H1 (cell line): ENCODE measurements at regions not wholly inside any gene's neighbourhood (a gene's known extent, or its start where the extent isn't known, plus 50 kb on each side); places are given as distances from the start of the nearest gene placed in this dataset.

Experiments
- CTCF ChIA-PET: fragments of 300-600 bp; sonication (Branson Sonifier 250); formaldehyde crosslinking; loops from one replicate; lab custom pipeline; 2021; ENCODE audit not compliant: partially characterized antibody; lab: Charles Lee
- POLR2A ChIA-PET: fragments of 300-600 bp; sonication (Branson Sonifier 250); formaldehyde crosslinking; loops from one replicate; lab custom pipeline; 2021; ENCODE audit warnings: inconsistent platforms; ENCODE audit not compliant: partially characterized antibody; lab: Charles Lee
- DNase-seq, 2 experiments: peaks; one replicate each; pipeline versions ENCODE4 v3.0.0 to v3.0.0-alpha.2; 2010 to 2022; ENCODE audit warnings: low spot score in 2 of 2, low read depth in 1 of 2, mixed read lengths in 1 of 2
- FAIRE-seq: peaks from 2 replicates; lab custom pipeline; 2011; peaks lifted over from hg19 to GRCh38; lab: Jason Lieb, UNC
- H2AFZ ChIP-seq: 2 replicates; pipeline ENCODE4 v1.8.1; 2012; ENCODE audit warnings: low read length, inconsistent platforms
- H2AK5ac ChIP-seq: 2 replicates; pipeline ENCODE4 v1.6.1; 2013; ENCODE audit warnings: low read depth, low read length
- H2BK120ac ChIP-seq: replicated peaks from 2 replicates; pipeline ENCODE3; 2013; ENCODE audit warnings: low read depth, low read length, inconsistent platforms
- H2BK12ac ChIP-seq: 2 replicates; pipeline ENCODE4 v1.6.1; 2013; ENCODE audit warnings: low read depth, low read length
- H2BK15ac ChIP-seq: 2 replicates; pipeline ENCODE4 v1.6.1; 2013; ENCODE audit warnings: low read length
- H2BK20ac ChIP-seq: 2 replicates; pipeline ENCODE4 v1.6.1; 2013; ENCODE audit warnings: low read length
- H2BK5ac ChIP-seq: 2 replicates; pipeline ENCODE4 v1.6.1; 2013; ENCODE audit warnings: low read depth, low read length
- H3K14ac ChIP-seq: 2 replicates; pipeline ENCODE4 v1.6.1; 2013; ENCODE audit warnings: inconsistent platforms; ENCODE audit not compliant: insufficient read length
- H3K18ac ChIP-seq: 2 replicates; pipeline ENCODE4 v1.6.1; 2013; ENCODE audit warnings: low read length; ENCODE audit errors: extremely low read depth
- H3K23ac ChIP-seq: 2 replicates; pipeline ENCODE4 v1.6.1; 2013; ENCODE audit warnings: inconsistent platforms; ENCODE audit not compliant: insufficient read length
- H3K23me2 ChIP-seq: 2 replicates; pipeline ENCODE4 v1.6.1; 2013; ENCODE audit warnings: low read depth, low read length
- H3K27ac ChIP-seq: 2 replicates; pipeline ENCODE4 v1.6.1; 2011; ENCODE audit warnings: low read depth, low read length, inconsistent platforms
- H3K27me3 ChIP-seq, 4 experiments: replicated peaks in 1 of 4; 1 replicate in 1 of 4; 2 replicates in 3 of 4; pipeline versions ENCODE4 v1.6.1 to v1.8.1; 2011 to 2013; ENCODE audit warnings: low read length in 3 of 4, mild to moderate bottlenecking in 3 of 4, inconsistent platforms in 2 of 4, mixed read lengths in 2 of 4, moderate library complexity in 1 of 4; ENCODE audit not compliant: control insufficient read depth in 3 of 4, insufficient read depth in 3 of 4; ENCODE audit errors: extremely low read depth in 1 of 4
- H3K36me3 ChIP-seq, 4 experiments: 2 replicates each; pipeline versions ENCODE4 v1.6.1 to v1.8.1; 2011 to 2013; ENCODE audit warnings: mild to moderate bottlenecking in 4 of 4, low read length in 3 of 4, moderate library complexity in 2 of 4, control low read depth in 1 of 4, inconsistent platforms in 1 of 4; ENCODE audit not compliant: insufficient read depth in 4 of 4, control insufficient read depth in 2 of 4
- H3K4ac ChIP-seq: replicated peaks from 2 replicates; pipeline ENCODE3; 2013; ENCODE audit warnings: low read length, low read depth, mixed read lengths, inconsistent platforms; ENCODE audit not compliant: insufficient read length
- H3K4me1 ChIP-seq, 4 experiments: replicated peaks in 1 of 4; 1 replicate in 1 of 4; 2 replicates in 3 of 4; pipeline versions ENCODE4 v1.6.1 to v1.8.1; 2011 to 2013; ENCODE audit warnings: low read length in 3 of 4, inconsistent platforms in 2 of 4, mixed read lengths in 1 of 4; ENCODE audit not compliant: insufficient read depth in 4 of 4, control insufficient read depth in 3 of 4
- H3K4me2 ChIP-seq, 2 experiments: 2 replicates each; pipeline versions ENCODE4 v1.6.1 to v1.8.1; 2011 to 2013; ENCODE audit warnings: low read depth in 2 of 2, low read length in 2 of 2, control low read depth in 1 of 2, inconsistent platforms in 1 of 2, mild to moderate bottlenecking in 1 of 2; ENCODE audit not compliant: insufficient read depth in 1 of 2
- H3K4me3 ChIP-seq, 4 experiments: fragments of 200-600, 300-600 bp in 1 of 4; sonication (generic), shearing (Covaris generic), sonication (Bioruptor Twin) in 1 of 4; 2 replicates each; pipeline versions ENCODE4 v1.5.1 to v1.8.1; 2011 to 2016; ENCODE audit warnings: low read length in 4 of 4, low read depth in 3 of 4, control low read depth in 2 of 4, inconsistent platforms in 2 of 4, mild to moderate bottlenecking in 2 of 4, mixed read lengths in 1 of 4, moderate library complexity in 1 of 4; ENCODE audit not compliant: insufficient read depth in 2 of 4; ENCODE audit errors: extremely low read depth in 1 of 4
- H3K56ac ChIP-seq: replicated peaks from 2 replicates; pipeline ENCODE3; 2013; ENCODE audit warnings: low read depth, mild to moderate bottlenecking, mixed read lengths, low read length, inconsistent platforms; ENCODE audit not compliant: insufficient read length
- H3K79me1 ChIP-seq: 2 replicates; pipeline ENCODE4 v1.6.1; 2013; ENCODE audit warnings: low read depth, low read length, control low read depth
- H3K79me2 ChIP-seq, 2 experiments: 2 replicates each; pipeline versions ENCODE4 v1.6.1 to v1.8.1; 2012 to 2013; ENCODE audit warnings: low read length in 2 of 2, mild to moderate bottlenecking in 2 of 2, inconsistent platforms in 1 of 2; ENCODE audit not compliant: insufficient read depth in 2 of 2, control insufficient read depth in 1 of 2
- H3K9ac ChIP-seq, 4 experiments: replicated peaks in 1 of 4; 1 replicate in 1 of 4; 2 replicates in 3 of 4; pipeline versions ENCODE4 v1.6.1 to v1.8.1; 2011 to 2013; ENCODE audit warnings: low read depth in 3 of 4, low read length in 3 of 4, control low read depth in 2 of 4, mild to moderate bottlenecking in 2 of 4, moderate library complexity in 2 of 4, inconsistent platforms in 1 of 4; ENCODE audit errors: extremely low read depth in 1 of 4
- H3K9me3 ChIP-seq, 2 experiments: 2 replicates each; pipeline versions ENCODE4 v1.6.1 to v1.8.1; 2012 to 2013; ENCODE audit warnings: mild to moderate bottlenecking in 2 of 2, moderate library complexity in 2 of 2, control low read depth in 1 of 2, inconsistent platforms in 1 of 2, low read depth in 1 of 2, low read length in 1 of 2, mixed read lengths in 1 of 2; ENCODE audit not compliant: insufficient read depth in 2 of 2
- H4K20me1 ChIP-seq, 2 experiments: replicated peaks in 1 of 2; 2 replicates each; pipeline versions ENCODE3 to v1.8.1; 2011 to 2013; ENCODE audit warnings: inconsistent platforms in 2 of 2, low read length in 2 of 2, mild to moderate bottlenecking in 1 of 2; ENCODE audit not compliant: insufficient read depth in 2 of 2, control insufficient read depth in 1 of 2
- H4K5ac ChIP-seq: 2 replicates; pipeline ENCODE4 v1.6.1; 2013; ENCODE audit warnings: low read length, low read depth, mixed read lengths, inconsistent platforms; ENCODE audit not compliant: insufficient read length
- H4K8ac ChIP-seq: 2 replicates; pipeline ENCODE4 v1.8.0; 2013; ENCODE audit warnings: mild to moderate bottlenecking, moderate library complexity, low read length, inconsistent platforms; ENCODE audit not compliant: insufficient read depth; ENCODE audit errors: extremely low read depth
- H4K91ac ChIP-seq: replicated peaks from 2 replicates; pipeline ENCODE3; 2013; ENCODE audit warnings: low read length, mixed read lengths, inconsistent platforms; ENCODE audit not compliant: insufficient read length
- BRCA1 ChIP-seq: IDR thresholded peaks from 2 replicates; pipeline ENCODE4 v1.6.1; 2012; ENCODE audit warnings: low read depth, low read length, improper control_type of control experiment
- CEBPB ChIP-seq: IDR thresholded peaks from 2 replicates; pipeline ENCODE4 v1.6.1; 2012; ENCODE audit warnings: low read depth, low read length
- CREB1 ChIP-seq: IDR thresholded peaks from 2 replicates; pipeline ENCODE4 v1.6.1; 2012; ENCODE audit warnings: inconsistent platforms
- EP300 ChIP-seq, 2 experiments: IDR thresholded peaks; 1 replicate in 1 of 2; 2 replicates in 1 of 2; pipeline ENCODE4 v1.6.1; 2011 to 2012; ENCODE audit warnings: low read depth in 2 of 2, low read length in 2 of 2, mild to moderate bottlenecking in 2 of 2, borderline replicate concordance in 1 of 2, inconsistent platforms in 1 of 2, moderate library complexity in 1 of 2
- EZH2 ChIP-seq: fragments of 200-600 bp; sonication (generic); IDR thresholded peaks from 2 replicates; pipeline ENCODE4 v1.7.1; 2012; ENCODE audit warnings: low read depth, mild to moderate bottlenecking, moderate library complexity, low read length, inconsistent platforms; ENCODE audit not compliant: severe bottlenecking
- FOSL1 ChIP-seq: IDR thresholded peaks from 2 replicates; pipeline ENCODE4 v1.6.1; 2011; ENCODE audit warnings: mild to moderate bottlenecking, low read depth, low read length, moderate library complexity; ENCODE audit not compliant: insufficient read depth
- HDAC6 ChIP-seq: IDR thresholded peaks from one replicate; pipeline ENCODE4 v1.7.1; 2012; ENCODE audit warnings: low read depth, mild to moderate bottlenecking, inconsistent platforms, low read length, moderate library complexity
- KDM1A ChIP-seq: fragments of 200-600, 300-600 bp; sonication (generic); IDR thresholded peaks from 2 replicates; pipeline ENCODE4 v1.7.1; 2016; ENCODE audit warnings: mild to moderate bottlenecking, low read length, borderline replicate concordance
- MAX ChIP-seq: IDR thresholded peaks from 2 replicates; pipeline ENCODE4 v1.6.1; 2012; ENCODE audit warnings: inconsistent platforms
- NANOG ChIP-seq: IDR thresholded peaks from 2 replicates; pipeline ENCODE4 v1.6.1; 2011; ENCODE audit warnings: low read length, low read depth, mild to moderate bottlenecking, inconsistent platforms; ENCODE audit not compliant: insufficient read depth, poor library complexity, severe bottlenecking
- PHF8 ChIP-seq: fragments of 200-600 bp; sonication (generic); conservative IDR thresholded peaks from 2 replicates; pipeline ENCODE4 v1.7.1; 2012; ENCODE audit warnings: low read depth, mild to moderate bottlenecking, inconsistent platforms, low read length, moderate library complexity
- RBBP5 ChIP-seq: IDR thresholded peaks from 2 replicates; pipeline ENCODE4 v1.7.1; 2012; ENCODE audit warnings: low read depth, mild to moderate bottlenecking, inconsistent platforms, low read length, moderate library complexity, borderline replicate concordance
- SIRT6 ChIP-seq: IDR thresholded peaks from one replicate; pipeline ENCODE4 v1.7.1; 2012; ENCODE audit warnings: low read length, inconsistent platforms
- SP4 ChIP-seq: IDR thresholded peaks from 2 replicates; pipeline ENCODE4 v1.6.1; 2012; ENCODE audit warnings: low read length, inconsistent platforms
- TAF1 ChIP-seq: IDR thresholded peaks from 2 replicates; pipeline ENCODE4 v1.6.1; 2011; ENCODE audit warnings: mild to moderate bottlenecking, low read depth, low read length
- WGBS, 2 experiments: shearing (Covaris generic) in 1 of 2; methylation state at CpG; one replicate each; pipeline versions ENCODE4 v1.1.6 to v1.1.7; 2013 to 2015; ENCODE audit warnings: low lambda C conversion rate in 2 of 2, mixed read lengths in 2 of 2, inconsistent platforms in 1 of 2, low coverage in 1 of 2, missing lambda C conversion rate in 1 of 2; ENCODE audit not compliant: insufficient replicate concordance in 2 of 2, insufficient coverage in 1 of 2, insufficient read length in 1 of 2; ENCODE audit errors: extremely low coverage in 1 of 2, missing lambda C conversion rate in 1 of 2; 5-methylcytosine and 5-hydroxymethylcytosine counted together

DNA sequence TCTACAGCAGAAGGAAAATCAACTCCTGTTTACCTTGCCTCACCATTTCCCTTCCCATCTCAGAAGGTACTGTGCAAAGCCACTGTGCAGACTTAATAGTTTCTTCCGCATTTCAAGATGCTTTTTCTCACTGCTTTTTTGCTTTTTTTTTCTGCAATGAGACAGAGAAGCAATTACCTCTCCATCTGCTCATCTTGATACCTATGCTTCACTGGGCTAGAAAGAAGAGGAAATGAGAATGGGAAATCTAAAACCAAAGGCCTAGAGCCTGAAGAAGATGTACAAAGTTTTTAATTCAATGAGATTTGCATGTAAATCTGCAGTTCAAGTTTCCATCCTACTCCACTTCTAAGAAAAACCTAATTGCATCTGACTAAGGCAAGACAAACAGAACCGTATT, 238.1 kb upstream of the SETMAR start:
- Histone ChIP-seq H3K4ac (no peak overlapping the region), H4K20me1 (no peaks in the 10 kb centered on the region), H2BK20ac (no peak overlapping the region), H2BK120ac (no peak overlapping the region), H3K79me2 (no peaks in the 10 kb centered on the region), H3K79me1 (no peaks in the 10 kb centered on the region), H4K5ac (no peak overlapping the region), H3K4me2 (no peak overlapping the region), H4K91ac (no peak overlapping the region), H3K23ac (no peak overlapping the region), H2BK5ac (no peak overlapping the region), H3K9me3 (no peaks in the 10 kb centered on the region), H3K4me3 (no peak overlapping the region), H3K4me1 (peaks cover 0 to 4% (median 2%) of the 10 kb centered on the region in 4 experiments; a peak in 2 of 7 replicates), H4K8ac (no peak overlapping the region), H3K36me3 (no peaks in the 10 kb centered on the region), H3K14ac (no peak overlapping the region), H2AK5ac (no peak overlapping the region), H3K27ac (no peak overlapping the region), H2BK12ac (no peak overlapping the region), H2BK15ac (no peak overlapping the region), H3K23me2 (no peaks in the 10 kb centered on the region), H3K18ac (no peak overlapping the region), H3K56ac (no peak overlapping the region), H2AFZ (no peak overlapping the region), H3K27me3 (no peaks in the 10 kb centered on the region), H3K9ac (no peak overlapping the region)
- DNase-seq (no peak), FAIRE-seq (no peak)
- POLR2A ChIA-PET: no interaction called here
- CTCF ChIA-PET: no interaction called here
- WGBS, 2 experiments: 93% methylated on average over 2 of the region's 2 CpGs; no CpG with 5 or more reads in 1 of the 2 experiments
- TF ChIP-seq SIRT6: no peak
- TF ChIP-seq HDAC6: no peak
- TF ChIP-seq EP300 (IDR thresholded peaks at IDR 0.05; ENCODE audit: borderline replicate concordance in 1 of 2, low read depth in 2 of 2, low read length in 2 of 2): no peak
- no peak for TF ChIP-seq NANOG
- TF ChIP-seq BRCA1: no peak
- no peak for TF ChIP-seq MAX
- no peak for TF ChIP-seq TAF1
- no peak for TF ChIP-seq RBBP5
- TF ChIP-seq CREB1: no peak
- TF ChIP-seq PHF8: no peak
- TF ChIP-seq SP4: no peak
- TF ChIP-seq KDM1A: no peak
- no peak for TF ChIP-seq FOSL1
- TF ChIP-seq CEBPB: no peak
- TF ChIP-seq EZH2: no peak
